ENCODE measurements at regions not wholly inside any gene's neighbourhood (a gene's known extent, or its start where the extent isn't known, plus 50 kb on each side); places are given as distances from the start of the nearest gene placed in this dataset.

- Histone ChIP-seq H3K4me3 (ENCODE audit: control extremely low read depth in 1 of 5, extremely low read depth in 1 of 5, insufficient read depth in 1 of 5, low read depth in 2 of 5, low read length in 4 of 5) (no peak overlapping the region), H3K4me1 (ENCODE audit: control insufficient read depth in 2 of 2, insufficient read depth in 2 of 2, low read length in 2 of 2) (no peaks in the 10 kb centered on the region), H4K20me1 (ENCODE audit: control insufficient read depth, insufficient read depth, low read length, poor library complexity, severe bottlenecking) (no peaks in the 10 kb centered on the region), H3K27me3 (replicated peaks in 1 of 4; ENCODE audit: control extremely low read depth in 1 of 4, control insufficient read depth in 3 of 4, insufficient read depth in 4 of 4, low read length in 3 of 4) (peaks cover 0 to 16% (median 0%) of the 10 kb centered on the region in 4 experiments), H3K27ac (ENCODE audit: low read length in 2 of 2) (no peak overlapping the region), H3K79me2 (ENCODE audit: control insufficient read depth, insufficient read depth, low read length) (no peaks in the 10 kb centered on the region), H3K4me2 (replicated peaks; ENCODE audit: low read depth, low read length, poor library complexity, severe bottlenecking) (no peak overlapping the region), H3K9me3 (ENCODE audit: control extremely low read depth in 1 of 3, control insufficient read depth in 2 of 3, insufficient read depth in 1 of 3, low read length in 2 of 3) (no peaks in the 10 kb centered on the region), H3K9ac (ENCODE audit: low read length) (no peak overlapping the region), H2AFZ (ENCODE audit: insufficient read depth, low read depth, low read length, poor library complexity, severe bottlenecking) (no peak overlapping the region), H3K36me3 (replicated peaks in 1 of 2; ENCODE audit: control extremely low read depth in 1 of 2, control insufficient read depth in 1 of 2, extremely low read depth in 1 of 2, insufficient read depth in 2 of 2, low read length in 1 of 2) (no peaks in the 10 kb centered on the region)
- H3K27ac Mint-ChIP-seq, result no peak overlapping the region
- no peaks in the 10 kb centered on the region for H3K4me1 Mint-ChIP-seq
- ChIA-PET CTCF (no interaction called here), POLR2A (no interaction called here)
- H3K9me3 Mint-ChIP-seq (ENCODE audit: insufficient read depth), result no peaks in the 10 kb centered on the region
- intact Hi-C loops (cut with micrococcal nuclease), result no loop called here
- 63% methylated on average over 7 of the region's 7 CpGs for WGBS (ENCODE audit: insufficient coverage)
- ATAC-seq (ENCODE audit: low read depth) (no peak), DNase-seq (no peak)
- H3K4me3 Mint-ChIP-seq, result no peak overlapping the region
- H3K27me3 Mint-ChIP-seq, result peaks cover 28% of the 10 kb centered on the region
- TF ChIP-seq CTCF (IDR thresholded peaks at IDR 0.05) (no peak), EZH2 (IDR thresholded peaks at IDR 0.05; ENCODE audit: borderline replicate concordance, insufficient read depth, low read depth, low read length, poor library complexity, severe bottlenecking) (no peak)
Observed at GRCh38 chr6:88268508-88268907, 102.4 kb upstream of the CNR1 start.

- ChIA-PET CTCF (interaction anchor here (0.6 kb wide), 1 partner anchor 358 kb away, joined by 4 read pairs; no protein-coding TSS in a partner anchor), POLR2A (no interaction called here)
- H3K9me3 Mint-ChIP-seq (ENCODE audit: insufficient read depth), result no peaks in the 10 kb centered on the region
- no peak overlapping the region for H3K27ac Mint-ChIP-seq
- Histone ChIP-seq H4K20me1 (ENCODE audit: control insufficient read depth, insufficient read depth, low read length, poor library complexity, severe bottlenecking) (no peaks in the 10 kb centered on the region), H3K4me2 (replicated peaks; ENCODE audit: low read depth, low read length, poor library complexity, severe bottlenecking) (no peak overlapping the region), H3K9me3 (ENCODE audit: control extremely low read depth in 1 of 3, control insufficient read depth in 2 of 3, insufficient read depth in 1 of 3, low read length in 2 of 3) (no peaks in the 10 kb centered on the region), H2AFZ (ENCODE audit: insufficient read depth, low read depth, low read length, poor library complexity, severe bottlenecking) (no peak overlapping the region), H3K9ac (ENCODE audit: low read length) (no peak overlapping the region), H3K27me3 (replicated peaks in 1 of 4; ENCODE audit: control extremely low read depth in 1 of 4, control insufficient read depth in 3 of 4, insufficient read depth in 4 of 4, low read length in 3 of 4) (peaks cover 0 to 16% (median 0%) of the 10 kb centered on the region in 4 experiments), H3K36me3 (replicated peaks in 1 of 2; ENCODE audit: control extremely low read depth in 1 of 2, control insufficient read depth in 1 of 2, extremely low read depth in 1 of 2, insufficient read depth in 2 of 2, low read length in 1 of 2) (no peaks in the 10 kb centered on the region), H3K4me3 (ENCODE audit: control extremely low read depth in 1 of 5, extremely low read depth in 1 of 5, insufficient read depth in 1 of 5, low read depth in 2 of 5, low read length in 4 of 5) (no peak overlapping the region), H3K79me2 (ENCODE audit: control insufficient read depth, insufficient read depth, low read length) (no peaks in the 10 kb centered on the region), H3K27ac (ENCODE audit: low read length in 2 of 2) (no peak overlapping the region), H3K4me1 (ENCODE audit: control insufficient read depth in 2 of 2, insufficient read depth in 2 of 2, low read length in 2 of 2) (no peaks in the 10 kb centered on the region)
- DNase-seq (no peak), ATAC-seq (ENCODE audit: low read depth) (no peak)
- peaks cover 24% of the 10 kb centered on the region for H3K27me3 Mint-ChIP-seq
- TF ChIP-seq EZH2 (IDR thresholded peaks at IDR 0.05; ENCODE audit: borderline replicate concordance, insufficient read depth, low read depth, low read length, poor library complexity, severe bottlenecking), result no peak
- no peak for TF ChIP-seq CTCF (IDR thresholded peaks at IDR 0.05)
- intact Hi-C loops (cut with micrococcal nuclease), result no loop called here
- no peak overlapping the region for H3K4me3 Mint-ChIP-seq
- H3K4me1 Mint-ChIP-seq, result no peaks in the 10 kb centered on the region
Observed at GRCh38 chr6:88266126-88266525, 100.0 kb upstream of the CNR1 start.

Measured in B cell (primary cell).